HG02973 (cell line): ENCODE measurements at regions not wholly inside any gene's neighbourhood (a gene's known extent, or its start where the extent isn't known, plus 50 kb on each side); places are given as distances from the start of the nearest gene placed in this dataset.

Source experiments
- ATAC-seq: cut with Tn5 transposase; IDR thresholded peaks from one replicate; pipeline ENCODE4 v1.9.1; 2021; ENCODE audit warnings: moderate library complexity; ENCODE audit not compliant: unreplicated experiment

DNA sequence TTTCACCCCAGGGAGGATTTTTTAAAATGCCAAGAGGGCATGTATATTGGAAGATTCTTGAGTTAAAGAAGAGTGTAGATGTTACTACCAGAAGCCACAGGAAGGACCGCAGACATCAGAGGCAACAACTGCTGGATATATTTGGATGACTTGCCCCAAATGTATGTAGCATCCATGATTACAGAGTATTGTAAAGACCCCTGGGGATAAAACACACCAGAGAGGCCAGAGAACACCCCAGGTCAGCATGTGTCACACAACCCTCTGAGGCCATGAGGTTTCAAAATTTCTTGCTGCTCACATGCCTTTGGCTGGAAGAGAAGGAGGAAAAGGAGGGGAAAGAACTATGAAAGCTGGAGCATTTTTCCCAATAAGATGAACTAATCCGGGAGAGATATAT, 108.0 kb upstream of the LSM8 start:
- ATAC-seq = no peak

DNA sequence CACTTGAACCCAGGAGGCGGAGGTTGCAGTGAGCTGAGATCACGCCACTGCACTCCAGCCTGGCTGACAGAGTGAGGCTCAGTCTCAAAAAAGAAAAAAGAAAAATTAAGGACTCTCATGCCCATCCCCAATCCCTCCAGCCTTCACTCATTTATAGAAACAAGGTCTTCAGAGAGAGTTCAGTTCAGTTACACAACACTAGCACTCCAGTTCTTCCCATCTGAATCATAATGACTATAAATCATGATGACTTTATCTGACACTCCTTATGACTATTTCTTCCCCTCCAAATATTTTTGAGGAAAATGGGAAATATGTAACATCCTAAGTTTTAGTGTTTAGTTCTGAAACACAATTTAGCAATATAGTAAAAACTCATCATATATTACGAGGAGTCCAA, 107.4 kb upstream of the LSM8 start:
- no peak for ATAC-seq

DNA sequence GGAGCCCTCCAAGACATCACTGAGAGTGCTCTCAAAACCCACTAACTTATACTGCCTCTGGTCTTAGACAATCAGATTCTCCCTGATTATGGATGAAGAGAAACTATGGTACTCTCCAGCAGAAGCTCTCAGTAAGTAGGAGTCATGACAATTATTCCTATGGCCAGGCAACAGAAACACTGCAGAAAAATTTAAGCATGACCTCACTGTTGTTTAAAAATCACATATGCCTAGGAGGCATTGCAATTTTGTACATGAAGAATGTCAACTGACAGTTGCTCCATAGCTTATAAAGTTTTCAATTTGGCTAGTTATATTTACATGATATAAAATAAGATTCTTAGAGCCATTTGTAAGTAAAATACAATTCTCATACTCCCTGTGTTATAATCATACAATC, 105.9 kb upstream of the LSM8 start:
- ATAC-seq = no peak

DNA sequence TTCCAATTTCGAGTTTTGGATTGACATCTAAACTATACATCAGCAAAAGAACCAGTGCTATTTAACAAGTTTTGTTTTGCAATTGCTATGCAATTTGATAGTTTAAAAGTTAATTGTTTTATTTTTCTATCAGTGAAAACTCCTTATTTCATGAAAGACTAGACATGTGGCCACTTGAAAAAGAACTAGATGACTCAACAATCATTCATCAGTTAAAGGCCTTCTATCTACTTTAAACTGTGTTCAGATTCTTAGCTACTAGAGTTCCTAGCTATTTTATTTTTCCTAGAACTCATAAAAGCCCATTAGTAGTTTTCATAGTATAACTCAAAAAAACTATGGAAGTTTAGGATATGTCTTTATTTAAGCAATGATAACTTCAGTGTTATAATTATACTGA, 104.6 kb upstream of the LSM8 start:
- no peak for ATAC-seq

DNA sequence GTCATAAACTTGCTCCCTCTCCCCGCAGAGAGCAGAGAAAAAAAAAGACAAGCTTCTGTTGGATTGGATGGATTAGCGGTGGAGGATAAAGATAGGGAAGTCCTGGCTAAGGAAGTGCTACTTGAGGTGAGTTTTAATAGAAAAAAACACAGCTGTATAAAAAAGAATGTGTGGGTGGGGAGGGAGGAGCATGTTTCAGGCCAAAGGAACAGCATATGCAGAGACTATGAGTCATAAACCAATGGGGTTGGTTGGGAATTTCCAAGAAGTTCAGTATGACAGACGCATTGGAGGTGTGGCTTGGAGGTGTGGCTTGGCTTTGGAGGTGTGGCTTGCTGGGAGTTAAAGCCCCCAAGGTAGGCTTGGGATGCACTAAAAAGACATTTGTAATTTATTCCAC, 103.0 kb upstream of the LSM8 start:
- ATAC-seq = peak; percentile 99

DNA sequence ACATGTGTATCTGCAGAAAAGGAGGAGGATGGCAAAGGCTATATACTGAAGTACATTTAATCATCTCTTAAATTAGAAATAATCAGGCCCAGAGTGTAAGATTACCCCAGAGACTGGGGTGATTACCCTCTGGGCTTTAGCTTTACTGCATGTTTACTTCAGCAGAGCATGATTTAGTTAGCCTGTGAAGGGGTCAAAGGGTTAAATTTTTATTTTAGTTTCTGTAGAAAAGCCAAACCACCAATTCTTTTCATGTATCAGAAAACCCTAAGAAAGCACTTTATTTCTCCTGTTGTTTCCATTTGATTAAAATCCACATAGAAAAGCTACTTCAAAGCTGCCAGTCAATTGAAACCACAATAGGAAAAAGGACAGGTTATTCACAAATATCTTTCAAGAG, 101.5 kb upstream of the LSM8 start:
- ATAC-seq = no peak

DNA sequence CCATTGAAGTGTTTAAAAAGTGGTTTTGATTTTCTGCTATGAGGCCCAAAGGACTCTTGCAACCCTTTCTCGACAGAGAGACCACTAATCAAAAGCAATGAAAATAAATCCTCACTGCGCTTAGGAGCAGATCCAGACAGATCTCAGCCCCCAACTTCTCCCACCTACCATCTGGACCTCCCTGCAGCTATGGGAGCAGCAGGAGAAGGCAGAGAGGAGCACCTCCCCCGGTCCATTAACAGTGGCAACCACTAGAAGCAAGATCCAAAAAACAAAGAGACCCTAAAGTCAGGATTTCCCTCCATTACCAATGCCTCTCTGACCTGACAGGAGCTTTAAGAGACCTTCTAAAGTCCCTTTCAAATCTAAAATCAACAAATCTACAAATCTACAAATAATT, 99.0 kb upstream of the LSM8 start:
- no peak for ATAC-seq

DNA sequence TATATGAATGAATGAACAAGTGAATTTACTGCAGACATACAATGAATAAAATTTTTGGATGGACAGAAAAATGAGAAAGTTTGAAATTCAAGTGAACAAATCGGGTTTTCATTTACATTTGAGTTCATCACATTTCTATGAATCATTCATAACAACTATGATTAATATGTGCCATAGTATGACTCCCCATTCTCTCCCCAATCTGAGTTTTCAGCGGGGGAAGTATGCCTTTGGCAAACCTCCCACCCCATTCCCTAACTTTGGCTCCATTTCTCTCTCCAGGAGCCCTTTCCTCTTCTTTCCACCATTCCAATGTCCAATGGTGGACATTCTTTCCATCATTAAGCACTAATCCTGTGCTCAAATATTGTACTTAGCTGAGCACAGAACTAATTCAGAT, 96.8 kb upstream of the LSM8 start:
- no peak for ATAC-seq

DNA sequence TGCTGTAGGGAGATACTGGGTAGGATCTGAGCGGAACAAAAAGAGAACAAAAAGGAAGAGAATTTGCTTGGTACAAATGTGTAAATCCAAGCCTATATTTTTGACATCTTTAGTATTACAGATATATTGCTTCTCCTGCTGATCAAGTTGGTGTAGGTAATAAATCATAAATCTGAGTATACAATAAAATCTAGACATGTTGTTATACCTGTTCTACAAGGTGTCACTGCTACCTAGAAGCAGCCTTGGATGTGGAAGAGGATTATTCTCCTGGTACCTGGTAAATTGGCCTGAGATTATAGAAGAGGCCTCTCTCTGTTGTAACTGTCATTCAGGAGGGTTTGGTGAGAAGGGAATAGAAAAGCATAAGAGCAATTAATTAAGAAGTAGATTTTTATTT, 89.9 kb upstream of the LSM8 start:
- ATAC-seq = no peak

DNA sequence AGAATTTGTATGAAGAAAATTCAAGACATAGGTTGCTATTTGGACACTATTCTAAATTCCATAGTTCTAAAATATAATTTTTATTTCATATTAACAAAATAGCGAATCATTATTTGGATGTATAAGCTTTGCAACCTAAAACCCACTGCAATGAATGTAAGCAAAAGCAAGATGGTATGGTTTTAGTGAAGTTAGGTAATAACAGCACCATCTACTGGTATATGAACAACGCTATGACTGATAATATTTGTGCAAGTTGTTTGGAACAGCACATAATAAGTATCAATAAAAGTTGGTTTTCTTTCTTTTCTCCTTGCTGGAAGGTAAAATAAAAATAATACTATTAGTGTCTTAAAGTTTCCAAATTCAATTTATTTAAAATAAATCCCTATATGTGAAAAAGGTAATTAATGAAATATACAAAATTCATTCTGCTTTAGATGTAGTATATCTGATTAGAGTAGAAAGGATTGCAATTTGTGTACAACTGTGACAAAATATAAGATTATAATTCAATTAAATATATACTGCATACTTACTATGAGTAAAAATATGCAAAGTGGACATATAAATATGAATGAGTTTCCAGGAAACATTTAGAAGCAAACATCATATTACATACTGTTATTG, 79.0 kb upstream of the LSM8 start:
- no peak for ATAC-seq

DNA sequence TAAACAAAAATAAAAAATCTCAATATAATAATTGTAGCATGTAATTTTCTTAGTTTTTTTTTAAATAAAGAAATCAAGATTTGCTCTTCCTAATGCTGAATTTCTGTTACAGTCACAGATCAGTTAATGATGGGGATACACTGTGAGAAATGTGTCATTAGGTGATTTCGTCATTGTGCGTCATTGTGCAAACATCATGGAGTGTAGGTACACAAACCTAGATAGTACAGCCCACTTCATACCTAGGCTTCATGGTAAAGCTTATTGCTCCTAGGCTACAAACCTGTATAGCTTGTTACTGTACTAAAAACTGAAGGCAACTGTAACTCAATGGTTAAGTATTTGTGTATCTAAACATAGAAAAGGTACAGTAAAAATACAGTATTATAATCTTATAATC, 74.4 kb upstream of the LSM8 start:
- ATAC-seq = no peak

DNA sequence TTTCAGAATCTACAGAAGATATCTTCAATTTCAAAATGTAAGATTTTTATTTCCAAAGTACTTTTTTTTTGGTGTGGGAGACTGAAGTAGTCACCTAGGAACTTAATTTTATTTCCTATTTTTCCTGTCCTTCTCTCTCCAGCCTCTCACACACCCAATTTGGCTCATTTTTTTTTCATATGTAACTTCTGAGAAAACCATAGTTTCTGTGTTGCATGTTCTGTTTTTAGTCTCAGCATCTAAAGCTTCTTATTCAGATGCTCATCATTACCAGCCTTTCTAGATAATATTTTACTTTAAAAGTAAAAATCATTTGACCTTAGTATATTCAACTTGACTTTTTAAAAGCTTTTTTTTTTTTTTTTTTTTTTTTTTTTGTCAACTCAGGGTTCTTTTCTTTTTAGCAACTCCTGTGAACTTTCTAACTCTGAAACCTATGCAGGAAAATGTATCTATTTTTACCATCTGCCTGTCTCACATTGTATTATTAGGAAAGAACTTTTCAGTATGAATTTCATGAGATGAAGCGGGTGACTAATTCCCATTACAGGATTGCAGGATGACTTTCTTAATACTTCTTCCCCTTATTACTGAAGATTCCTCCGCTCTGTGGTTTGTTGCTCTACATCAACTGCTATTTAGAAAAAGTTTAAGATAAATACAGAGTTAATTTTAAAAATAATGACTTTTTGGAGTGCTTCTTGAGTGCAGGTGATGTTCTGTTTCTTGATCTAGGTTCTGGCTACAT, 73.6 kb upstream of the LSM8 start:
- no peak for ATAC-seq

DNA sequence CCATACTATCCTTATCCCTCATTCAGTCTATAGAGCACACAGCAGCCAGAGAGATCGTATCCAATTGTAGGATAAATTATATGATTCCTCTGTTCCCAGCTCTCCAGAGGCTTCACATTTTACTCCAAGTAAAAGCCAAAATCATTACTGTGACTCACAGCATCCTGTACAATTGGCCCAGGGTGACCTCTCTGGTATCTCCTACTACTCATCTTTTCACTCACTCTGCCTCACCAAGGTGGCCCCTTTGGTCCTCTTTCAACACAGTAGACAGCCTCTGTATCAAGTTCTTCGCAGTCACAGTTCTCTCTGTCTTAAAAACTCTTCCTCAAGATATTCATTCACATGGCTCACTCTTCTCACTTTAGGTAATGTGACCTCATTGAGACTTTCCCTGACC, 72.6 kb upstream of the LSM8 start:
- ATAC-seq = no peak

DNA sequence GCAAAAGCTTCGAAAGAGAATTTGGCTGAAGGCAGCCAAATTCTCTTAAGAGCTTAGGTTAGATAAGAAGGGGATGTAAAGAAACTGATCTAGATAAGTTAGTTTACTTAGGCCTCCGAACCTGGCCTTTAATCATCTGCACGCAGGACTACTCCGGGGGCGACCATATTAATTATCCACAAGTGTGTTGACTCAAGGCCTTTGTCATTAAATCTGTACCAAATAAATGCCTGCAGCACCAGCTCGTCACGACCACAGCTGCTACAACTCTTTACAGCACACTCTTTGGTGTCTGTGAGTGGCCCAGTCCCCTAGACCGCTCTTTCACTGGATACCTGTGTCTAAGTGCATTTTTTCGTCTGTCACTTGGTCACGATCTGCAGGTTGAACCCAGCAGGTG, 69.8 kb upstream of the LSM8 start:
- no peak for ATAC-seq

DNA sequence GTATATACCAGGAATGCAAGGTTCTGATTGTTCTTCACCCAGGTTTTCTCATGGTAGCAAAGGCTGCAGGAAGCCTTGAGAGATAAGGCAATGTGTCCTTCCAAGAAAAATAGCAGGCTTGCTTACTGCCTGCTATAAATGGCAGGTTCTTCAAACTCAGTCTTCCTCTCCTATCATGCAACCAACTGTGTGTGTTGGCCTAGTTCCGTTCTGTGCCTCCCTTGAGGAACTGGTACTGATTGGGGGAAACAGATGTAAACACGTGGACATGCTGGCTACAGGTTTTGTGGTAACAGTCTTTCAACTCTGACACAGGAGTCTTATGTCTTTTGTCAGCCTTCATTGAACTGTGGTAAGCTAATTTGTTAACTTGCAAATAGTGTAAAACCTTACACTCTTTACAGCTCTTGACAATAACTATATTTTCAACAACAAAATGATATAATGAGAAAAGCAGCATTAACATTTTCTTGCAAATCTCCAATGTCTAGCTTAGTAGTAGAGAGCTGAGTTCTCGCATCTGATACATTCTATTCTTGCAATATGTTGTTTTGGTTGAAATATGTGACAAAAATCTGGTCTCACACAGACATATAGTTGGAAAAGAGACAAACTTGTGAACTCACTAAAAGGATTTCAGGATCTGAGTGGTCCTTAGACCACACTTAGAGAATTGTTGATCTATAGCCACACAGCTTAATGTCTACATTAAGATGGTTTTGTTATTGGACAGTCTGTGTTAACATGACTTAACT, 54.7 kb upstream of the LSM8 start:
- no peak for ATAC-seq

DNA sequence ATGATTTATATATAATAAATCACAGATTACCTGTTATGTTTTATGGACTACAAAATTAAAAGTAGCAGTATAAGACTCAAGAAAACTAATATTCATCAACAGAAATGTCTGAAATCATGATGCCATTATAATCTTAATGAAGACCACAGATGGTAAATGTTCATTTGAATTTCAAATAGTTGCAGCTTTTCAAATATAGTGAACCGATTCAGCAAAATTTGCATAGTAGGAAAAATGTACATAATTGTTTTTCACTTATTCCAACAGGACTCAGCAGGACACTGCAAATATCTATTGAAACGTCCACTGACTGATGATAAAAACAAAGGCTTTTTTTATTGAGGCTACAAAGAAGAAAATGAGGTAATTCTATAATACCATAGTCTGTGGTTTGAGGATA, 51.2 kb upstream of the LSM8 start:
- no peak for ATAC-seq
